H9 (cell line): ENCODE measurements at regions not wholly inside any gene's neighbourhood (a gene's known extent, or its start where the extent isn't known, plus 50 kb on each side); places are given as distances from the start of the nearest gene placed in this dataset.

ENCODE experiments used
- DNase-seq: peaks from one replicate; pipeline ENCODE4 v3.0.0-alpha.2; 2017
- H2AFZ ChIP-seq: one replicate; pipeline ENCODE4 v1.6.1; 2013; ENCODE audit warnings: mild to moderate bottlenecking, low read length, control low read depth, moderate library complexity
- H2AK5ac ChIP-seq: 2 replicates; pipeline ENCODE4 v1.6.1; 2013; ENCODE audit warnings: low read length, control low read depth, mixed read lengths; ENCODE audit not compliant: insufficient read length
- H2BK120ac ChIP-seq: one replicate; pipeline ENCODE4 v1.6.1; 2013; ENCODE audit warnings: low read depth, mild to moderate bottlenecking, low read length, control low read depth, inconsistent platforms; ENCODE audit not compliant: poor library complexity, severe bottlenecking
- H2BK12ac ChIP-seq: 2 replicates; pipeline ENCODE4 v1.6.1; 2013; ENCODE audit warnings: low read length, control low read depth, mixed read lengths, low read depth; ENCODE audit not compliant: insufficient read length
- H2BK15ac ChIP-seq: 2 replicates; pipeline ENCODE4 v1.6.1; 2013; ENCODE audit warnings: low read depth, low read length, control low read depth
- H2BK20ac ChIP-seq: one replicate; pipeline ENCODE4 v1.6.1; 2013; ENCODE audit warnings: low read depth, mild to moderate bottlenecking, low read length, control low read depth, inconsistent platforms; ENCODE audit not compliant: poor library complexity, severe bottlenecking
- H2BK5ac ChIP-seq: 2 replicates; pipeline ENCODE4 v1.6.1; 2013; ENCODE audit warnings: low read length, control low read depth, mixed read lengths; ENCODE audit not compliant: insufficient read length
- H3K14ac ChIP-seq: 2 replicates; pipeline ENCODE4 v1.6.1; 2013; ENCODE audit warnings: low read length, control low read depth; ENCODE audit not compliant: insufficient read depth
- H3K18ac ChIP-seq: 2 replicates; pipeline ENCODE4 v1.6.1; 2013; ENCODE audit warnings: low read depth, mild to moderate bottlenecking, mixed read lengths, low read length, control low read depth; ENCODE audit not compliant: insufficient read length
- H3K23ac ChIP-seq: 2 replicates; pipeline ENCODE4 v1.6.1; 2013; ENCODE audit warnings: low read length, control low read depth, mixed read lengths, low read depth; ENCODE audit not compliant: insufficient read length
- H3K23me2 ChIP-seq: 2 replicates; pipeline ENCODE4 v1.6.1; 2013; ENCODE audit warnings: low read depth, mild to moderate bottlenecking, mixed read lengths, low read length, control low read depth; ENCODE audit not compliant: insufficient read length, poor library complexity, severe bottlenecking
- H3K27ac ChIP-seq: 2 replicates; pipeline ENCODE4 v1.5.1; 2013; ENCODE audit warnings: low read length, control low read depth, mixed read lengths, low read depth; ENCODE audit not compliant: insufficient read length
- H3K27me3 ChIP-seq: 2 replicates; pipeline ENCODE4 v1.6.1; 2013; ENCODE audit warnings: low read length, control low read depth, inconsistent platforms; ENCODE audit not compliant: insufficient read depth
- H3K4ac ChIP-seq: 2 replicates; pipeline ENCODE4 v1.6.1; 2013; ENCODE audit warnings: low read depth, mild to moderate bottlenecking, control low read depth, inconsistent platforms, low read length, moderate library complexity
- H3K4me1 ChIP-seq: 2 replicates; pipeline ENCODE4 v1.6.1; 2013; ENCODE audit warnings: low read length, control low read depth, inconsistent platforms; ENCODE audit not compliant: insufficient read depth
- H3K4me2 ChIP-seq: 2 replicates; pipeline ENCODE4 v1.6.1; 2013; ENCODE audit warnings: low read length, control low read depth, mixed read lengths; ENCODE audit not compliant: insufficient read length, insufficient read depth
- H3K56ac ChIP-seq: 2 replicates; pipeline ENCODE4 v1.6.1; 2013; ENCODE audit warnings: low read depth, mild to moderate bottlenecking, mixed read lengths, low read length, control low read depth; ENCODE audit not compliant: insufficient read length
- H3K79me1 ChIP-seq: 2 replicates; pipeline ENCODE4 v1.6.1; 2013; ENCODE audit warnings: low read depth, mild to moderate bottlenecking, moderate library complexity, low read length, control low read depth, inconsistent platforms; ENCODE audit not compliant: insufficient read depth, poor library complexity, severe bottlenecking
- H3K79me2 ChIP-seq: 2 replicates; pipeline ENCODE4 v1.6.1; 2013; ENCODE audit warnings: low read length, control low read depth, inconsistent platforms; ENCODE audit not compliant: insufficient read depth
- H3K9ac ChIP-seq: 2 replicates; pipeline ENCODE4 v1.6.1; 2013; ENCODE audit warnings: low read length, control low read depth, mixed read lengths; ENCODE audit not compliant: insufficient read length; ENCODE audit errors: extremely low read depth
- H3K9me3 ChIP-seq: one replicate; pipeline ENCODE4 v1.6.1; 2013; ENCODE audit warnings: low read depth, low read length, inconsistent platforms; ENCODE audit not compliant: control insufficient read depth
- H3T11ph ChIP-seq: one replicate; pipeline ENCODE4 v1.6.1; 2013; ENCODE audit warnings: mild to moderate bottlenecking, low read length, control low read depth, inconsistent platforms
- H4K20me1 ChIP-seq: one replicate; pipeline ENCODE4 v1.6.1; 2013; ENCODE audit not compliant: control insufficient read depth, insufficient read length, insufficient read depth
- H4K5ac ChIP-seq: 2 replicates; pipeline ENCODE4 v1.6.1; 2013; ENCODE audit warnings: low read depth, mild to moderate bottlenecking, mixed read lengths, low read length, control low read depth; ENCODE audit not compliant: insufficient read length
- H4K8ac ChIP-seq: replicated peaks from 2 replicates; pipeline ENCODE4 v1.6.1; 2013; ENCODE audit warnings: low read length, control low read depth, mixed read lengths, low read depth; ENCODE audit not compliant: insufficient read length
- H4K91ac ChIP-seq: 2 replicates; pipeline ENCODE4 v1.6.1; 2013; ENCODE audit warnings: low read depth, mild to moderate bottlenecking, moderate library complexity, mixed read lengths, low read length, control low read depth; ENCODE audit not compliant: insufficient read length
- H3K27ac Mint-ChIP-seq, 3 experiments: 2 replicates in 2 of 3; 3 replicates in 1 of 3; pipeline ENCODE4 v1.8.0; 2020 to 2021; ENCODE audit warnings: mixed read lengths in 3 of 3, mild to moderate bottlenecking in 1 of 3, moderate library complexity in 1 of 3
- H3K27me3 Mint-ChIP-seq: 2 replicates; pipeline ENCODE4 v1.8.0; 2021; ENCODE audit warnings: low read depth, mild to moderate bottlenecking, moderate library complexity, mixed read lengths
- H3K36me3 Mint-ChIP-seq, 3 experiments: 2 replicates in 2 of 3; 3 replicates in 1 of 3; pipeline ENCODE4 v1.8.0; 2020 to 2021; ENCODE audit warnings: low read depth in 3 of 3, mixed read lengths in 3 of 3; ENCODE audit not compliant: insufficient read depth in 1 of 3
- H3K4me1 Mint-ChIP-seq, 2 experiments: 2 replicates each; pipeline ENCODE4 v1.8.0; 2020; ENCODE audit warnings: mixed read lengths in 2 of 2
- H3K4me3 Mint-ChIP-seq, 2 experiments: 2 replicates in 1 of 2; 3 replicates in 1 of 2; pipeline ENCODE4 v1.8.0; 2020 to 2021; ENCODE audit warnings: mild to moderate bottlenecking in 2 of 2, mixed read lengths in 2 of 2, moderate library complexity in 1 of 2
- H3K9me3 Mint-ChIP-seq, 2 experiments: 2 replicates in 1 of 2; 3 replicates in 1 of 2; pipeline ENCODE4 v1.8.0; 2020; ENCODE audit warnings: mild to moderate bottlenecking in 2 of 2, mixed read lengths in 2 of 2, moderate library complexity in 1 of 2
- CTCF ChIP-seq: fragments of 200-600 bp; sonication (generic); conservative IDR thresholded peaks from 3 replicates; pipeline ENCODE4 v1.8.0; 2021; ENCODE audit warnings: antibody characterized with exemption, mild to moderate bottlenecking
- WGBS: extraction: QIAGEN DNeasy Blood & Tissue Kit; methylation state at CpG from one replicate; pipeline ENCODE4 v1.1.7; 2013; ENCODE audit warnings: missing lambda C conversion rate, low lambda C conversion rate, mixed read lengths; ENCODE audit not compliant: insufficient read length; ENCODE audit errors: extremely low coverage; 5-methylcytosine and 5-hydroxymethylcytosine counted together

GRCh38 chr4:29829067-29829466, 891.1 kb upstream of the PCDH7 start:
- WGBS, result no CpG with 5 or more reads among the region's 2 CpGs
- Histone ChIP-seq H3K9me3 (no peaks in the 10 kb centered on the region), H3K23ac (no peak overlapping the region), H3K4ac (no peak overlapping the region), H3K79me2 (no peaks in the 10 kb centered on the region), H2AFZ (no peak overlapping the region), H3K4me2 (no peak overlapping the region), H3K56ac (no peak overlapping the region), H3K27ac (no peak overlapping the region), H4K5ac (no peak overlapping the region), H3K9ac (no peak overlapping the region), H3K4me1 (no peaks in the 10 kb centered on the region), H2AK5ac (no peak overlapping the region), H2BK12ac (no peak overlapping the region), H3T11ph (no peak overlapping the region), H4K20me1 (no peaks in the 10 kb centered on the region), H3K79me1 (no peaks in the 10 kb centered on the region), H2BK15ac (no peak overlapping the region), H2BK20ac (no peak overlapping the region), H3K27me3 (no peaks in the 10 kb centered on the region), H3K18ac (no peak overlapping the region), H3K14ac (no peak overlapping the region), H4K91ac (no peak overlapping the region), H3K23me2 (no peaks in the 10 kb centered on the region), H4K8ac (no peak overlapping the region), H2BK120ac (no peak overlapping the region), H2BK5ac (no peak overlapping the region)
- H3K4me3 Mint-ChIP-seq, result no peak overlapping the region
- TF ChIP-seq CTCF, result no peak
- DNase-seq, result no peak
- H3K27ac Mint-ChIP-seq, result no peak overlapping the region
- H3K9me3 Mint-ChIP-seq, result 0 out of 5 replicates have a peak, but pooled peaks cover 0 to 2% of the 10 kb centered on the region in 2 experiments
- H3K27me3 Mint-ChIP-seq, result no peaks in the 10 kb centered on the region
- H3K4me1 Mint-ChIP-seq, result no peaks in the 10 kb centered on the region
- no peaks in the 10 kb centered on the region for H3K36me3 Mint-ChIP-seq
